SK-N-DZ (cell line): ENCODE measurements at regions not wholly inside any gene's neighbourhood (a gene's known extent, or its start where the extent isn't known, plus 50 kb on each side); places are given as distances from the start of the nearest gene placed in this dataset.
A peak's percentile ranks its signal among the peaks of the same experiment; 100 is the strongest.
"Not testable (repeated sequence)": the region's sequence is repeated elsewhere in the genome, so short reads cannot be mapped to it uniquely, and the experiment has no call there.

Experiments used
- DNase-seq: peaks from one replicate; pipeline ENCODE4 v3.0.0-alpha.2; 2015; ENCODE audit warnings: low spot score

- no peak for DNase-seq
Observed at GRCh38 chrX:39779952-39780783, 317.6 kb downstream of the BCOR start.

- no peak for DNase-seq
Observed at GRCh38 chrX:39782276-39782675, 315.5 kb downstream of the BCOR start.

DNA sequence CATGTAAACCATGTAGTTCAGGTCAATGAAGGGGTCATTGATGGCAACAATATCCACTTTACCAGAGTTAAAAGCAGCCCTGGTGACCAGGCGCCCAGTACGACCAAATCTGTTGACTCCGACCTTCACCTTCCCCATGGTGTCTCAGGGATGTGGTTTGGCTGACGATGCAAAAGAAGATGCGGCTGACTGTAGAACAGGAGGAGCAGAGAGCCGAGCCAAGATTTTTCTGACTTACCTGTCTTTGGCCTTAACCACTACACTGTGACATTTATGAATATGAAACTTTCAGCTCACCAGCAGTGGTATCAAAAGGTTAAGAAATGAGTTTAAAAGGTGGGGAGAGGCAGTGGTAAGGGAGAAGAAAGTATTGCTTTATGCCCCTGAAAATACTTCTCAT, 309.8 kb downstream of the BCOR start:
- DNase-seq = no peak

DNA sequence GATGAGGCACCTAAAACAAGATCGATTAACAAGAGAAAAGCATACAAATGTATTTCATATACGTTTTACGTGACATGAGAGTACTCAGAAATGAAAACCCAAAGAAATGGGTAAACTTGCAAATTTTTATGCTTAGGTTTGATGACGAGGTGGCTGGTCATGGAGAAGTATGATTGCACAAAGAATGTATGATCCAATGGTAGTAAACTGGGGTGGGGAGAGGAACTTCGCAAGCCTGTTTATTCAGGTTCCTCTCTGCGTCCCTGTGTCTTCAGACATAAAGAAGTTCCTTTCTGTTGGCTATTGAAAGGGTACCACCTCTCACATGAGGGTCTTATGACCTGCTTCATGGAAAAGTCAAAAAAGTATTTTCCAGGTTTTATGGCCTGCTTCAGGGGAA, 309.2 kb downstream of the BCOR start:
- no peak for DNase-seq

DNA sequence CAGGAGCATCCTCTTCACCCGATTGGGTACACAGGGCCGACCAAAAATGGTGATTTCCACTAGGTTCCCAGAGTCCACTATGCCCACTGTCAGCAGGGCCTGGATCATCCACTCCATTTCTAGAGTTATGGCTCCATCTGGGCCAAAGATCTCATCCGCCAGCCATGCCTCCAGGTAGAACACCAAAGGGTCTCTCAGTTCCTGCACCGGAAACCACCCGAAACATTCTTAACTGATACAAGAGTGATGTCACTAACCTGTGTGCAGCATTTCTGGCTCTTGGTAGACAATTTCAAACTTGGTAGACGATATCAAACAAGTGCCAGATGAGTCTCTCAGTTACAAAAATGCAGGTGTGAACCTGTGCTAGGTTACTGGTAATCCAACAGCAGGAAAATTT, 306.1 kb downstream of the BCOR start:
- DNase-seq = no peak

DNA sequence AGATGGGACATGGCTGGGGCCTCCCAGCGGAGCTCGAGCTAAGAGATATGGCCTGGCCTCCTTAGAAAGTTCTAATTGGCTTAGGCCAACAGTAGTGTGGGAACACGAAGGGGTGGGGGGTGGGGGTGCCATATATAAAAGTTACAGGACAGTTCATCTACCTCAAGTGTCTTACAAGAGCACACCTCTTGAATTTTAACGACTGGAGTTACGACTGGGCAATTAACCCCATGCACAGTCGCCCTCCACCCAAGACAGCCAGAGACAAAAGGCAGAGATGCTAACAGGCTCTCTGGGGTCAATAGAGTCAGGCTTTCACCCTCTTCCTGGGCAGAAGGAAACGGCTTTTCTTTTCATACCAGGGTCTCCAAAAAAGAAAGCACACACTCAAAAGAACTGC, 302.2 kb downstream of the BCOR start:
- no peak for DNase-seq

DNA sequence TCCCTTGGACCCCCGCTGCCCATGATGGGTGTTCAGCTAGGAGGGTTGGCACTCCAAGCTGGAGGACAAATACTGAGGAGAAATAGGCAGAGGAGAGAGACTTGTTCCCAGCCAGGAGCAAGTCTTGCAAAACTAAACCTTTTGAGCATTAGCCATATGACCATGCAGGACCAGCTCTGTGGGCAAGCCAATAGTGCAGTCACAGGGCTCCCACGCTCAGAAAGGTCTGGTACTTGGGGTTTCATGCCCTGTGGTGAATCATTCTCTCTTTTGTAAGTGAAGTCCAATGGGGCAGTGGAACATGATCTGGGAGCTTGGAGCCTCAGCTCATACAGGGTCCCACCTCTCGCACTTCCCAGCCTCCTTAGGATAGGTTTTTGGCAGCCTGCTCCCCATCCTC, 300.9 kb downstream of the BCOR start:
- DNase-seq = no peak

DNA sequence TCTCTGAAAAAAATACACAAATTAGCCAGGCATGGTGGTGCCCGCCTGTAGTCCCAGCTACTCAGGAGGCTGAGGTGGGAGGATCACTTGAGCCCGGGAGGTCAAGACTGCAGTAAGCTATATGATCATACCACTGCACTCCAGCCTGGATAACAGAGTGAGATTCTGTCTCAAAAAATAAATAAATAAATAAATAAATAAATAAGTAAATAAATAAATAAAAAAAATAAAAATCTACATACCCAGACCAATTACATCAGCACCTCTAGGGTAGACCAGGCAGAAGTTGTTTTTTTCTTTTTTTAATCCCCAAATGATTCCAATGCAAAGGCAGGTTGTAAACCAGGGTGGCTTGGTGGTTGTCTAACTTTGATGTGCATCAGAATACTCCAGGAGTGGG, 299.3 kb downstream of the BCOR start:
- DNase-seq = not testable (repeated sequence)

- DNase-seq = no peak
Observed at GRCh38 chrX:39802354-39802753, 295.4 kb downstream of the BCOR start.

DNA sequence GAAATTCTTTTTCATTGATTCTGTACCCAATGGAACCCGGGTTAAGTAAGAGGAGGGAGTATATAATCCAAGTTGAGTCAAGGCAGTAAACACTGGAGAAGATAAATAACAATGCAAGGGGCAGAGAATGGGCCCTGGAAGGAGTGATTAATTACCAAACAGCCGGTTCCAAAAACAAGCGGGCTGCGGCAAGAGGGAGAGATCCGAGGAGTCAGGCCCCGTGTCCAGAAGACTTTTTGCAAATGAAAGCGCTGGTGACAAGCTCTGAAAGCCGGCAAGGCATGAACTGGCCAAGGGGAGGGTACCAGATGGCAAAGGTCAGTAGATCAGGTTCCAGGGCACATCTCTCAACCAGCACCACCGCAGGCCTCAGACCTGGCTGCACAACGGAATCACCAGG, 294.9 kb downstream of the BCOR start:
- no peak for DNase-seq

DNA sequence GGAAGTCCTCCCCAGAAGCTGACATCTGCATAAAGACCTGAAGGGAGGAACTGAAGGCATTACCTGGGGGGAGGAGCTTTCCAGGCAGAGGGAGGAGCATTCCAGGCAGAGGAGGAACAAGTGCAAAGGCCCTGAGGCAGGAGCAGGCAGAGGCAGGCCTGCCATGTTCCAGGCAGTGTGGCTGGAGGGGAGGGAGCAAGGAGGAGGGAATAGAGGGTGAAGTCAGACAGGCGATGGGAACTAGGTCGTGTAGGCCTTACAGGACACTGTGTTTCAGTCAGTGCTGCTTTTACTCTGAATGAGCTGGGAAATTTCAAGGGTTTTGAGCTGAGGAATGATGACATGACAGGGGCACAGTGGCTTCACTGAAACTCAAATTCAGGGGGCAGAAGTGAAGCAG, 292.7 kb downstream of the BCOR start:
- no peak for DNase-seq

GRCh38 chrX:39805825-39806224, 291.9 kb downstream of the BCOR start:
- DNase-seq = no peak

DNA sequence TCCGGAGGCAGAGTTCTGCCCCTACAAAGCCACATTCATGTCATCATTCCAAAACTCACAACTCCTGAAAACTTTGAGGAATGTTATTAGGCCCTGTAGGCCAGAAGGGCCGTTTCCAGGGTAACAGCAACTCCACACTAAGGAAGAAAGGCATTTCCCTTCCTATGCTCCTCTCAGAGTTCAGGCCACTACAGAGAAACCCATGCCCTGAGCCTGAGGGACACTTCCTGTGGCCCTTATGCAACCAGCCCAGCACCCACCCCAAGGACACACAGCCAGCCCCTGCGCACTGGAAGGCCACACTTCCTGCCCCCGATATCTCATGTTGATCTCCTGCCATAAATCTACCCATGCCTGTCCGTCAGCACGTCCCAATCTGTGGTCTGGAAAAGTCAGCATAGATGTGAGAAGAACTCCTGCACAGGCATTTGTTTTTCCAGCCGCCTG, 289.3 kb downstream of the BCOR start:
- peak; percentile 57 for DNase-seq

DNA sequence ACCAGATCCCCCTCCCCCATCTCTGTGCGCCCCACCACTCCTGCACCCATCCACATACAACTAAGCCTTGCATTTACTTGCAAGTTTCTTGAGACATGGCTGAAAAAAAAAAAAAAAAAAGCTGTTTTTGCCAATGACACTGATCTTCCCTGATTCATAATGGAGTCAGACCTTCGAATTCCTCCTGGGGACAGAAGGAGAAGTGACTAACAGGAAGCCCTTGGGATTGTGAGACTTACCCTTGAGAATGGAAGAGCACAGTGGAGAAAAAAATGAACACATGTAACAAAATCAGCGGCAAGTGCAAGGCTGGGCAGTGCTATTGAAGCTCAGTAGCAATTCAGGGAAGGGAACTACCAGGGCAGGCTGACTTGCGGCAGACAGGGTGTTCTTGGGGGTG, 288.4 kb downstream of the BCOR start:
- DNase-seq = no peak

- DNase-seq = no peak
Observed at GRCh38 chrX:39810901-39811300, 286.9 kb downstream of the BCOR start.

DNA sequence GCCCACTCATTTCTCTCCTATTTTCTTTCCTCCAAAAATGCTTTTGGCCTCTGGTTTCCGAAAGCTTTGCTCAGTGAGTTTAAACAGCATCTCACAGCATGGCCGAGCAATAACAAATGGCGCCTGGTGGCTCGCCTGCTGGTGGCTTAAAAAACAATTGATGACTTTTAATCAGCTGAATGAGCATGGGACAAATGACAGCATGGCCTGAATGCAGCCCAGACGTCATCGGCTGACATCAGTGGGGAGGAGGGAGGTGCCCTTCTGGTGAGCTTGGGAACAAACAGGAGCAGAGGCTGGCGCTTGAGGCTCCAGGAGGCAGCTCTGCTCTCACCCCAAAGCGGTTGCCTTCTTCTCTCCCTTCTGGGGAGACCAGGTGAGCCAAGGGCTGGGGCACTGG, 286.4 kb downstream of the BCOR start:
- no peak for DNase-seq

DNA sequence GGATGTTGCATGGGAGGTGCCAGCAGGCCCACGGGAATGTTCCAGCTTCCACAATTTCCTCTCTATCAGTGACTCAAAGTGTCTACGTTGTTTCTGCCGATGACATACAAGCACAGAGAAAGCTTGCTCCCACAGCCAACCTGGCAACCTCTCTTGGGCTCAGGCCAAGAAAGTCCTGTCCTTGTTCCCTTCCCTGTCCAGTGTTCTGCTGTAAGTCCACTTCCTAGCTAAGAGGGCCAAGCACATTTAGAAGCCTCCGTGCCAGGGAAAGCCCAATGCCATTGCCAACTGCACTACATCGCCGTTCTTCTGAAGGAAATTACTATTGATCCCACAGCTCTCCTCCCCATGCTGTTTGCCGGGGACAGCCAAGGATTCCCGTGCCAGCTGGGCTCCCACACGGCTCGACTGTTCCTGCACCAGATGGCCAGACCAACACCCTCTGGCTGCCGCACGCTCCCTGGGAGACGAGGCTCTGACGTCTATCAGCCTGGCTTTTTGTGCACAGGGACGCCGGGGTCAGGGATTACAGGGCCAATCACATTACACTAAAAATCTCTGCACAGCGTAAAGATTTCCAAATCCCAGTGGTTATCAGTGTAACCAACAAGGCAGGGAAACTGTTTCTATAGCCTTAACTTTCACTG, 284.0 kb downstream of the BCOR start:
- peak; percentile 58 for DNase-seq

- DNase-seq = no peak
Observed at GRCh38 chrX:39814391-39814790, 283.4 kb downstream of the BCOR start.

GRCh38 chrX:39815631-39816030, 282.1 kb downstream of the BCOR start:
- no peak for DNase-seq

- no peak for DNase-seq
Observed at GRCh38 chrX:39816871-39817731, 280.7 kb downstream of the BCOR start.

DNA sequence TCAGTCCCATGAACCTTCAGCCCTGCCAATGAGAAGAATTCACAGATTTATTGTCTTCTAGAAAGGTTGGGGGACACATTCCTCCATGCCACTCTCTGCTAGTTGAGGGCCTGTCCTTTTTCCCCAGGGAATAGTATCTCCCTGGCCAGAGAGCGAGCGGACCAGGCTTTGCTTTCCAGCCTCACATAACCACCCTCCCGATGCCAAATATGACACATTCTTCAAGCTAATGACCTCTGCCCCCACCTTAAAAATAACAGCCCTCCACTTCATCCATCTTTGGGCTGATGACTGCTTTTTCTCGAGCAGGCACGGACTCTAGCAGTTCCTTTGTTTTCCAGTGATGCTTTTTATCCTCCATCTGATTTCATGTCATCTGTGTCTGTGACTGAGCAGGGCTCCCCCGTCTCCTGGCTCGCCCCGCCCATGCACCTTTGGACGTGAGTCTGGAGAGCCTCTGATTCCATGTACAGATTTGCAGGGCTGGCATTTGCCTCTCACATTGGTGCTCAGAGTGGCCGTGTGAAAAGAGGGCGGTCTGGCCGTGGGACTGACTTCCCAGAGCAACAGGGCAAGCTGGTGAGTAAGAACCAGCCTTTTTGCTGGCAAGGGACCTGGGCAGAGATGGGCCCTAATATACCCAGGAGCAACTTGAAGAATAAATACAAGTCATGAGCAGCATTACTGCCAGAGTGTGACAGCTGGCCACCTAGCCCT, 279.8 kb downstream of the BCOR start:
- peak; percentile 84 for DNase-seq

DNA sequence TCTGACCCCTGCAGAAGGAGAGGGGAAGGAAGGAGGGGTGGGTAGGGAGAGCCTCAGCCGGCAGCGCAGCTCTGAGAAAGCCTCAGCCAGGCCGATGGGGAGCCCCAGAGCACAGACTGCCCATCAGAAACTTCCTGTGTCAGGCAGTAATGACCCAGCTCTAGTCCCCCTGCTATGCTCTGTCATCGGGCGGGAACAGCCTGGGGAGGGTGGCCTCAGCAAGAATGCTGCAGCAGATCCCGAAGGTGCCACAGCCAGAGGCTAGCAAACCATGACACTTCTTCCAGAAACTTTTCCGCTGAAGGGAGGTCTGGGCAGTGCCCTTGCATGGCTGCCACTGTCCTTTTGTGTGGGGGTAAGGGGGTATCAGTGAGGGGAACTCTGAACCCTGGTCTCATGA, 279.0 kb downstream of the BCOR start:
- no peak for DNase-seq
